Neural crest cell (in vitro differentiated cells): ENCODE measurements at regions not wholly inside any gene's neighbourhood (a gene's known extent, or its start where the extent isn't known, plus 50 kb on each side); places are given as distances from the start of the nearest gene placed in this dataset.

Experiments
- DNase-seq: peaks from one replicate; pipeline ENCODE4 v3.0.0; 2021; ENCODE audit warnings: low read depth, mixed read lengths, low spot score
- H3K27ac Mint-ChIP-seq: one replicate; pipeline ENCODE4 v1.8.0; 2021; ENCODE audit warnings: mild to moderate bottlenecking, mixed read lengths; ENCODE audit not compliant: unreplicated experiment
- H3K27me3 Mint-ChIP-seq: 2 replicates; pipeline ENCODE4 v1.8.0; 2021; ENCODE audit warnings: low read depth, mild to moderate bottlenecking, mixed read lengths
- H3K36me3 Mint-ChIP-seq: 2 replicates; pipeline ENCODE4 v1.8.0; 2021; ENCODE audit warnings: low read depth, mild to moderate bottlenecking, mixed read lengths
- H3K4me1 Mint-ChIP-seq: 2 replicates; pipeline ENCODE4 v1.8.0; 2021; ENCODE audit warnings: mixed read lengths
- H3K4me3 Mint-ChIP-seq: one replicate; pipeline ENCODE4 v1.8.0; 2021; ENCODE audit warnings: mild to moderate bottlenecking, mixed read lengths
- H3K9me3 Mint-ChIP-seq: 2 replicates; pipeline ENCODE4 v1.8.0; 2021; ENCODE audit warnings: mixed read lengths
- CTCF ChIP-seq: fragments of 200-600 bp; sonication (generic); conservative IDR thresholded peaks from 2 replicates; pipeline ENCODE4 v1.5.0; 2021; ENCODE audit warnings: antibody characterized with exemption, mild to moderate bottlenecking

GRCh38 chr16:27123795-27124409 is 57.2 kb downstream of the C16orf82 start:
- Mint-ChIP-seq H3K9me3 (peaks cover 12% of the 10 kb centered on the region), H3K27ac (no peak overlapping the region), H3K36me3 (peaks cover 3% of the 10 kb centered on the region), H3K4me3 (no peak overlapping the region), H3K27me3 (peaks cover 2% of the 10 kb centered on the region), H3K4me1 (no peaks in the 10 kb centered on the region)
- no peak for DNase-seq
- TF ChIP-seq CTCF, result no peak

GRCh38 chr16:27127308-27127707 is 60.6 kb downstream of the C16orf82 start:
- Mint-ChIP-seq H3K4me1 (no peaks in the 10 kb centered on the region), H3K27me3 (peaks cover 3% of the 10 kb centered on the region), H3K36me3 (peaks cover 3% of the 10 kb centered on the region), H3K9me3 (peaks cover 16% of the 10 kb centered on the region), H3K27ac (no peak overlapping the region), H3K4me3 (no peak overlapping the region)
- DNase-seq, result no peak
- TF ChIP-seq CTCF, result no peak

- no peak for TF ChIP-seq CTCF
- no peaks in the 10 kb centered on the region for H3K4me1 Mint-ChIP-seq
- no peak overlapping the region for H3K27ac Mint-ChIP-seq
- H3K36me3 Mint-ChIP-seq, result no peaks in the 10 kb centered on the region
- peaks cover 3% of the 10 kb centered on the region for H3K27me3 Mint-ChIP-seq
- H3K9me3 Mint-ChIP-seq, result peaks cover 11% of the 10 kb centered on the region
- H3K4me3 Mint-ChIP-seq, result no peak overlapping the region
- DNase-seq, result no peak
Measured at GRCh38 chr16:27129401-27129800, 62.7 kb downstream of the C16orf82 start.

GRCh38 chr16:27138257-27138656 is 65.1 kb upstream of the KDM8 start:
- no peak for DNase-seq
- peaks cover 28% of the 10 kb centered on the region for H3K27me3 Mint-ChIP-seq
- TF ChIP-seq CTCF, result no peak
- H3K36me3 Mint-ChIP-seq, result peaks cover 8% of the 10 kb centered on the region
- no peak overlapping the region for H3K4me3 Mint-ChIP-seq
- peaks cover 11% of the 10 kb centered on the region for H3K4me1 Mint-ChIP-seq
- peaks cover 8% of the 10 kb centered on the region for H3K9me3 Mint-ChIP-seq
- H3K27ac Mint-ChIP-seq, result peak overlapping the region; percentile 58

GRCh38 chr16:27145630-27146029 is 57.7 kb upstream of the KDM8 start:
- no peak overlapping the region for H3K4me3 Mint-ChIP-seq
- no peaks in the 10 kb centered on the region for H3K9me3 Mint-ChIP-seq
- H3K27ac Mint-ChIP-seq, result no peak overlapping the region
- no peak for TF ChIP-seq CTCF
- no peaks in the 10 kb centered on the region for H3K4me1 Mint-ChIP-seq
- H3K27me3 Mint-ChIP-seq, result peaks cover 14% of the 10 kb centered on the region
- no peaks in the 10 kb centered on the region for H3K36me3 Mint-ChIP-seq
- no peak for DNase-seq
